ENCODE measurements at regions not wholly inside any gene's neighbourhood (a gene's known extent, or its start where the extent isn't known, plus 50 kb on each side); places are given as distances from the start of the nearest gene placed in this dataset.

DNA sequence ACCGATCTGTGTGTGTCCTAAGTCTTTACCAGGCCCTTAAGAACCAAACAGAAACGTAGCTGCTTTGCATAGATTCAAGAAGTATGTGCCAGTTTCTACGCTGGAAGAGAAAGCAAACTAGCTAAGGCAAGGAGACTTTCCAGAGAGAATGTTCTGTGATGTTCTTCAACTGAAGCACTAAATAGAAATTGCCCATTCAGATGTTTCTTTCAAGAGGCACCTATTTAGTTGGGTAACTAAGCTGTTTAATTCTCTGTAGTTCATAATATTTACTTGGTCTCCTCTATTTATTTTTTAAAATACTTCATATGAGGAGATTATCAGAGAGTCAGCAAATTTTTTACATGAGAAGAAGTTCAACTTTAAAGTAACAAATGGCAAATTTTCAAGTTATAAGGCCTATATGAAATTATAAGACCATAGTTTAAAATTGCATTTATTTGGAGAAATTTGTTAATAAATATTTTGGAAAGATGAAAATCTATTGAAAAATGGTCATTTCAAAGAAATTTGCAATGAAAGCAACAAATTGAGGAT, 279.0 kb downstream of the NEBL start:
- H3K36me3 Mint-ChIP-seq (ENCODE audit: low read depth), result no peaks in the 10 kb centered on the region
- CTCF ChIA-PET, result no interaction called here
- no peaks in the 10 kb centered on the region for H3K27me3 Mint-ChIP-seq
- no peak for DNase-seq
- H3K9me3 Mint-ChIP-seq, result peaks cover 2% of the 10 kb centered on the region
- peaks cover 17% of the 10 kb centered on the region for H3K4me1 Mint-ChIP-seq
- POLR2A ChIA-PET, result no interaction called here
- no peak overlapping the region for H3K27ac Mint-ChIP-seq
- H3K4me3 Mint-ChIP-seq, result no peak overlapping the region

DNA sequence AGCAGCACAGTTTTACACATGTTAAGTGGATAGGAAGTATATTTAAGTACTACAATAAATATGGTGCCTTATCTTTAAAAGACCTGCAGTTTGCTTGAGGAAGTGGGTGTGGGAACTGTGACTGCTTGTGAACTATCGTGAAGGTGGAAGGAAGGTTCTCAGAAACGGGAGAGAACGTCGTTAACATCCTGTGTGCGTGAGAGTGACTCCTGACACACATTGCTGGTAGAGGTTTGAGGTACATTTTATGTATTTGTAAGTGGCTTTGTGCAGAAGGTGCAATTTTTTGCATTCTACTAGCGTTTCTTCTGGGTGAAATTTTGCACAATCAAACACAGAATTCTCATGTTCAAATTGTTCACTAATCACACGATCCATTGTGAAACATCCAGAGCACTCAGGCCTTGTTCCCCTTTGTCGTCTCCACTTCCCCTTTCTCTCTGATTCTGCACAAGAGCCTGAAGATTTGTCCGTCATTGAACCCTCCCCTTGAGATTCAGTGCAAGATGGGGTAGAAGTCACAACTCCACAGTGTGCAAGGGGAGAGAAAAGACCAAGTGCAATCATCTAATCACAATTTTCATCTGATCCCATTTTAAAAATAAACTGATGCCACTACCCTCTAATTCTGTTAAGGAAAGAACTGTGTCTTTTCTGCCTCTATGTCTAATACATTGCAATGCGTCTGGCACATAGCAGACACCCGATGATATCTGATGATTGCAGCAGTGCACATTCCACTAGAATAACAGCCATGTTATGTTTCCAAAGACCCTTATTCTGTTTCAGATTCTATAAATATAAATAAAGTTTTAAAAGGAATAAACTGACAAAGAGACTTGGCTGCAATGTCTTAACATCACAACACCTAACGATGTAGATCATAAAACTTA, 279.9 kb downstream of the NEBL start:
- Mint-ChIP-seq H3K4me3 (peak overlapping the region; percentile 20), H3K4me1 (peaks cover 14% of the 10 kb centered on the region), H3K27ac (peak overlapping the region; percentile 71)

DNA sequence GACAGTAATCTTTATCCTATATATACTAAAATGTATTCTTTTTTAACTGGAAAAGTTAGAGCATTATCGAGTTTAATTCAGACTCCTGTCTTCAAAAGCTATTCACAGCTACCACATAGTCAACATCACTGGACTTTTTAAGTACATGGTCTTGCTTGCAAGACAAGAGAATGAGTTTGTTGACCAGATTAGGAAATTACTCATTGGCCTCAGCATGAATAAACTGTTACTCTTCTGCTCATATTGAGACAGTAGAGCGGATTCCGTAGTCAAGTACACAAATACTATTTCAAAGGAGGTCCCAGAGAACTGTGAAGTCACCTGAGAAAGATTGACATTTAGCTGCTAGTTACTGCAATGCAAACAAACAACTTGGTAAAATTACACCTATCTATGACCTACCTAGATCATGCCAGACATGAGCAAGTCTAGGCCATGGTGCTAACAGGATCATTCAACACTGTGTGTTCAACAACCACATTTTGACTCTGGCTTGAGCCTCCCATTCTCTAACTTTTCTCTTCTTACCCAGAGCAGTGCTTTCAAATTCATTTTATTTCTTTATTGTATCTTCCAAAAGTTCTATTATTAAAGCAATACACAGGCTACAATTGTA, 280.9 kb downstream of the NEBL start:
- no peak for DNase-seq
- no peak overlapping the region for H3K27ac Mint-ChIP-seq
- H3K4me3 Mint-ChIP-seq, result no peak overlapping the region
- no peaks in the 10 kb centered on the region for H3K27me3 Mint-ChIP-seq
- peaks cover 2% of the 10 kb centered on the region for H3K9me3 Mint-ChIP-seq
- POLR2A ChIA-PET, result no interaction called here
- CTCF ChIA-PET, result no interaction called here
- H3K4me1 Mint-ChIP-seq, result peaks cover 14% of the 10 kb centered on the region
- no peaks in the 10 kb centered on the region for H3K36me3 Mint-ChIP-seq (ENCODE audit: low read depth)

More for the DNA sequence above, 279.9 kb downstream of the NEBL start:
- CTCF ChIA-PET, result no interaction called here
- Mint-ChIP-seq H3K36me3 (ENCODE audit: low read depth) (no peaks in the 10 kb centered on the region), H3K9me3 (peaks cover 2% of the 10 kb centered on the region), H3K27me3 (no peaks in the 10 kb centered on the region)
- POLR2A ChIA-PET, result no interaction called here
- peak; percentile 14 for DNase-seq

DNA sequence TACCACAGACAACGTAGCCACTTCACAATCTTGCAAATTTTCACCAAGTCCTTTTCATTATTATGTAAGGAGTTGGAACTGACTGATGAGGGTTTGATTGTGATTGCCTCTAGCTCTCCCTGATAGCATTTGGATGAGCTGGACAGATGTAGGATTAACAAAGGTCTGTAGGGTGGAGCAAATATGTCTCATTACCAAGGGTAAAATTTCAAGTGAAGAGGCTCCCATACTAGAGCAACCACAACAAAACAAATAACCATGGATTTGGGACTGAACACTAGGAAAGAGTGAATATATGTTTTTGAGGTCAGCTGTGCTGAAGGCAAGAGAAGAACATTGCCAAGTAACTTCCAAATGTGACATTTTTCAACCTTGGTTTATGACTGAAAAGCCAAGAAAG, 281.7 kb downstream of the NEBL start:
- no peak for DNase-seq
- no peak overlapping the region for H3K27ac Mint-ChIP-seq
- H3K27me3 Mint-ChIP-seq, result no peaks in the 10 kb centered on the region
- peaks cover 2% of the 10 kb centered on the region for H3K9me3 Mint-ChIP-seq
- ChIA-PET CTCF (no interaction called here), POLR2A (no interaction called here)
- H3K4me3 Mint-ChIP-seq, result no peak overlapping the region
- H3K36me3 Mint-ChIP-seq (ENCODE audit: low read depth), result no peaks in the 10 kb centered on the region
- H3K4me1 Mint-ChIP-seq, result peaks cover 14% of the 10 kb centered on the region

DNA sequence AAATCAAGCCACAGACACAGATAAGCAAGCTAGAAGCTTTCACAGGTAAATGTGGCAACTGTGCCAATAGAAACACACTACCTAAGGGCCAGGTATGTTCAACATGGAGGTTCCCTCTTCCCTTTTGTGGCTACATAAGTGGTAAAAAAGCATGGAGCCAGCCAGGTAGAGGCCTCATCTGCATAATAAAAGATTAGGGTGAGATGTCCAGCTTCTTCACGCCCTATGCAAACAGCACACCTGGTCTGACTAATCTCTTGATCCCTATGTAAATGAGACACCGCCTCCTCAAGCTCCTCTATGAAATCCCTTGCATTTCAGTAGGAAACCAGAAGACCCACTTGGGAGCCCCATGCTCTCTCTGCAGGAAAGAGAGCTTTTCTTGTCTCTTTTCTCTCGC, 282.2 kb downstream of the NEBL start:
- Mint-ChIP-seq H3K27me3 (no peaks in the 10 kb centered on the region), H3K4me3 (no peak overlapping the region), H3K4me1 (peaks cover 14% of the 10 kb centered on the region), H3K36me3 (ENCODE audit: low read depth) (no peaks in the 10 kb centered on the region), H3K27ac (no peak overlapping the region), H3K9me3 (peaks cover 2% of the 10 kb centered on the region)
- POLR2A ChIA-PET, result no interaction called here
- no peak for DNase-seq
- CTCF ChIA-PET, result no interaction called here

DNA sequence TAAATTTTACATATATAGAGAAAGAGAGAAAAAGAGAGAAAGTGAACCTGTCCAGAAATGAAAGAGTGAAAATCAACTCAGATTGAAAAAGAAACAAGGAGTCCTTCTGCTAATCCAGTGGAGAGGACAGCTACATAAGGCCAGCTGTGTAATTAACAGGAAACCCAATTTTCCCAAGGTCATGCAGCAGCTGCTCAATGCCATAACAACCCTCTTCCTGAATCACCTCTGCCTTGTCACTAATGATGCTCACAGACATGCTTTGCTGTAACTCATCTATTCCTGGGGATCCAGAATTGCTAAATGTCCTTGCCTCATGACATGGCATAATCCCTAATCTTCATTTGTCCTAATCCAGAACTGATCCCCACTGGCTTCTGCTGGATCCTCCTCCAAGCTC, 288.6 kb downstream of the NEBL start:
- ChIA-PET POLR2A (no interaction called here), CTCF (no interaction called here)
- Mint-ChIP-seq H3K27me3 (no peaks in the 10 kb centered on the region), H3K4me1 (no peaks in the 10 kb centered on the region), H3K27ac (no peak overlapping the region), H3K9me3 (no peaks in the 10 kb centered on the region), H3K4me3 (no peak overlapping the region), H3K36me3 (ENCODE audit: low read depth) (no peaks in the 10 kb centered on the region)
- no peak for DNase-seq

DNA sequence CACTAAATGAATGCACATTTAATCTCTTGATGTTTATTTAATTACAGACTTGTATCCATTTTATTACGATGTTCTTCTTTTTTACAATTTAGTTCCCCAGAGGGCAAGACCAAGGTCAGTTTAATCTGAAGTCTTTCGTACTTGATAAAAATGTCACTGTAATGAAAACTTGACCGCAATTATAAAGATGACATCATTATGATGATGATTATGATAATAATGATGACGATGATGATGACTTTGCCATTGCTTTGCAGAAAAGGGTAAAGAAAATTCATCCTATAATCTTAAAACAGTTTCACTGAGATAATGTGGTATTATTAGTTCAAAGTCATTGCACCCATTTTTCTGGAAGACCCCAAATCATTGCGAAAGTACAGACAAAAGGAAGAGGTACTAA, 290.1 kb downstream of the NEBL start:
- Mint-ChIP-seq H3K4me3 (no peak overlapping the region), H3K4me1 (no peaks in the 10 kb centered on the region), H3K27ac (no peak overlapping the region), H3K27me3 (no peaks in the 10 kb centered on the region), H3K36me3 (ENCODE audit: low read depth) (no peaks in the 10 kb centered on the region), H3K9me3 (no peaks in the 10 kb centered on the region)
- POLR2A ChIA-PET, result no interaction called here
- DNase-seq, result no peak
- CTCF ChIA-PET, result no interaction called here

DNA sequence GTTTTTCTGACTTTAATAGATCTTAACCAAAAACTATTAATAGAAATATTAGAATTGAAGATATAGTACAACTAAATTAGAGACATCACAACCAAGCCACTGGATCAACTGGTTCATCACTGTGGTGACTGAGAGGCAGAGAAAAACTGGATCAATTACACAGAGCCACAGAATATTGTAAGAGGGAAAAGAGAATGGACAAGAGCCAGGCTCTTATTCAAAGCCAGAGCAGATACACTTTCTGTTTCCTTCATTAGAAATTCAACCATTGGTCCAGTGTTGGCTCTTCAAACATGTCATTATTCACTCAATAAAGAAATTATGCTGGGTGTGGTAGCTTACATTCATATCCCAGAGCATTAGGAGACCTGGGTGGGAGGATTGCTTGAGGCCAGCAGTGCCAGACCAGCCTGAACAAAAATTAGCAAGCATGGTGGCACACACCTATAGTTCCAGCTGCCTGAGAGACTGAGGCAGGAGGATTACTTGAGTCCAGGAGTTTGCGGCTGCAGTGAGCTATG, 295.1 kb downstream of the NEBL start:
- no peak for DNase-seq
- ChIA-PET POLR2A (no interaction called here), CTCF (no interaction called here)

DNA sequence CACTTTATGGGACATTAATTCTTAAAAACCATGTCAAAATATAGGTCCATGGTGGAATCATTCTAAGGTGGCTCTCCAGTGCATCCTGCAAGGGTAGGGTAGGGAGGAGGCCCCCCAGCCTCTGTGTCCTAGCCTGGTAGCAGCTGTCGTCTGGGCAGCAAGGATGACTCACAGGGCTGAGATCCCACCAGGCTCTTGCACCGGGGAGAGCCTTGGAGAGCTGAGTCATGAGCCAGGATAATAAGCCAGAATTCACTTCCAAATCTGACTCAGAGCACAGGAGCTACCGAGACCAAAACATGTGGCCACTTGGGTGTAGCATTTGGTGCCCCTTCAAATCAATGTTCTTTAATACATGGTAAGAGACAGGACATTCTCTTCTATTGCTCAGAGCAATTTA, 298.5 kb downstream of the NEBL start:
- Mint-ChIP-seq H3K4me3 (no peak overlapping the region), H3K27me3 (no peaks in the 10 kb centered on the region), H3K9me3 (no peaks in the 10 kb centered on the region), H3K36me3 (ENCODE audit: low read depth) (no peaks in the 10 kb centered on the region), H3K27ac (no peak overlapping the region), H3K4me1 (no peaks in the 10 kb centered on the region)
- ChIA-PET CTCF (no interaction called here), POLR2A (no interaction called here)
- no peak for DNase-seq

More for the DNA sequence above, 295.1 kb downstream of the NEBL start:
- H3K27me3 Mint-ChIP-seq, result no peaks in the 10 kb centered on the region
- no peak overlapping the region for H3K4me3 Mint-ChIP-seq
- H3K9me3 Mint-ChIP-seq, result no peaks in the 10 kb centered on the region
- no peak overlapping the region for H3K27ac Mint-ChIP-seq
- H3K36me3 Mint-ChIP-seq (ENCODE audit: low read depth), result no peaks in the 10 kb centered on the region
- H3K4me1 Mint-ChIP-seq, result no peaks in the 10 kb centered on the region

DNA sequence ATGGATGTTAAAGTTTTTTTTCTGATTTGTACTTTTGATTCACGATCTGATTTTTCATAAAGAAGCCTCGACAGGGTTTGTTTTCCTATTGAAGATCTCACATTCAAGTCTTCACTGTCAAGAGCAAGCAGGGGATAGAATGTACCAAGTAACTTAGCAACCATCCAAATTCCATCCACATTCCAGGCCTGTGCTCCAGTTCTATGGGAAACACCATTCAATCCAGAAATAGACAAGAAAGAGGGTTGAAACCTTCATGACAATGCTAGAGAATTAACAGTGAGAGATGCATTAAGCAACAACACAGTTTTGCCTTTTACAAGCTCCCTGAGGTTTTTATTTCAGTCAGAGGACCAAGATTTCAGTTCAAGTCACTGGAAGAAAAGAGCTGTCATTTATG, 300.2 kb downstream of the NEBL start:
- Mint-ChIP-seq H3K4me1 (no peaks in the 10 kb centered on the region), H3K9me3 (no peaks in the 10 kb centered on the region), H3K27me3 (no peaks in the 10 kb centered on the region), H3K36me3 (ENCODE audit: low read depth) (no peaks in the 10 kb centered on the region), H3K4me3 (no peak overlapping the region), H3K27ac (no peak overlapping the region)
- ChIA-PET CTCF (no interaction called here), POLR2A (no interaction called here)
- no peak for DNase-seq

DNA sequence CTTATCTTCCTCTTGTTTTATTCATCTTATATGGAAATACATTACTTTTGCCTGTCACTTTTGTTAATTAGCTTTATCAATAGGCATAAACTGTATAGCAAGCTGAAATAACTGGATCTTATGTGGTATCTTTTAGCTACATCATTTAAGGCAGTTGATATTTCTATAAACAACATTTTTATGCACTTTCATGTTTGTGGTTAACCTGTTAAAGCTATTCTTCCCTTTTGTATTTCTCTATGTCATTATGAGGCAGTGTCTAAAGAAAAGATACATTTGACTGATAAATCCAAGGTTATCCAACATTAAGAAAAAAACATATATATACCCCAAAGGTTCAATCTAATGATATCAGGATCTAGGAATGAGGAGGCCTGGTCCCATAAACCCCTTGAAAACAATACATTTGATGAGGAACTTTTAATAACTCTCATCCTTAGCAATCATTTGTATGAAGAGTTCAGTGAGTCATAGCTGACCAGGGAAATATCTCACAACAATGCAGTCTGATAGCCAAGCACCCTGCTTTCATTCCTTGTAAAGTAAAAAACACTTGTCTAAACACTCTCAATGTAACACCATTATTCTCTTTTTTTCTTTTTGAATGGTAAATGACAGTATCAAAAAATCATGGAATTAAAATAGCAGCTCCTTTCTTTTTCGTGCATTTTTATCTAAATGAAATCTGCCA, 300.9 kb downstream of the NEBL start:
- CTCF ChIA-PET, result no interaction called here
- H3K27ac Mint-ChIP-seq, result no peak overlapping the region
- H3K36me3 Mint-ChIP-seq (ENCODE audit: low read depth), result no peaks in the 10 kb centered on the region
- no peak overlapping the region for H3K4me3 Mint-ChIP-seq
- no peak for DNase-seq
- H3K9me3 Mint-ChIP-seq, result no peaks in the 10 kb centered on the region
- no peaks in the 10 kb centered on the region for H3K4me1 Mint-ChIP-seq
- POLR2A ChIA-PET, result no interaction called here
- no peaks in the 10 kb centered on the region for H3K27me3 Mint-ChIP-seq

DNA sequence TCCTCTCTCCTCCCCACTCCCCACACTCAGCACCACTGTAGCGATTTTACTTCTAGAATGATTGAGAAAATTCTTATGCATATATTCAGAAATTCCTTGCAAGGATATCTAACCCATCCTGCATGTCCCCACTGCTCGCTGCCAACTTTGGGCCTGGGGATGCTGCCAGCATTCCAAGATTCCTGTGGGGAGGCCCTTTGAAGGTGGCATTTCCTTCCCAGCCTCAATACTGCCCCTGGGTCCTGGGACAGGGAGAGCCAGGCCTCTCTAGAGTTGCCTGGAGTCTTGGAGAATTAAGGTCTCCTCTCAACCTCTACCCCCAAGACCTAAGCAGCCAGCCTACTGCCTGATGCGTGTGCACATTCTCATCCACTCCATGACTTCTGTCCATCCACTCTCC, 303.5 kb downstream of the NEBL start:
- Mint-ChIP-seq H3K4me3 (no peak overlapping the region), H3K4me1 (no peaks in the 10 kb centered on the region), H3K9me3 (no peaks in the 10 kb centered on the region), H3K27me3 (no peaks in the 10 kb centered on the region), H3K36me3 (ENCODE audit: low read depth) (no peaks in the 10 kb centered on the region), H3K27ac (no peak overlapping the region)
- no peak for DNase-seq
- ChIA-PET POLR2A (no interaction called here), CTCF (no interaction called here)

DNA sequence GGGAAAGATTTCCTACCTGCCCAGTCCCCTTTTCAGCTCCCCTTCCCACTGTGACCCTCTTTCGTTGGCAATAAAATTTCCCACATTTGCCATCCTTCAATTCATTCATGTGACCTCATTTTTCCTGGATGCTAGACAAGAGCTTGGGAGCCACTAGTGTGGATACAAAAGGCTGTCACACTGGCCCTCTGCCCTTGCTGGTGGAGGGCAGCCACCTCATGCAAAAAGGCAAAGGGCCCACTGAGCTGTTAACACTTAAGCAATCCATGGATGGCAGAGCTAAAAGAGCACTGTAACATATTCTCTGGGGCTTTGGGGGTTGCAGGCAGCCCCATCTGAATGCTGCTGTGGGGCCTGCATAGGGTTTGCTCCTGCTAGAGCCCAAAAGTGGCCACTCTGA, 315.1 kb downstream of the NEBL start:
- no peak overlapping the region for H3K4me3 Mint-ChIP-seq
- peaks cover 20% of the 10 kb centered on the region for H3K9me3 Mint-ChIP-seq
- no peak for DNase-seq
- POLR2A ChIA-PET, result no interaction called here
- no peaks in the 10 kb centered on the region for H3K27me3 Mint-ChIP-seq
- CTCF ChIA-PET, result no interaction called here
- H3K27ac Mint-ChIP-seq, result no peak overlapping the region
- H3K4me1 Mint-ChIP-seq, result no peaks in the 10 kb centered on the region
- H3K36me3 Mint-ChIP-seq (ENCODE audit: low read depth), result no peaks in the 10 kb centered on the region

Data from activated CD4-positive, alpha-beta T cell treated with anti-CD3 and anti-CD28 coated beads, Interleukin-2, amount 10 ng/mL, durations not matched to agents 7 days and 5 days (primary cell).